ENCODE measurements at regions not wholly inside any gene's neighbourhood (a gene's known extent, or its start where the extent isn't known, plus 50 kb on each side); places are given as distances from the start of the nearest gene placed in this dataset.
"Not testable (repeated sequence)": the region's sequence is repeated elsewhere in the genome, so short reads cannot be mapped to it uniquely, and the experiment has no call there.

DNA sequence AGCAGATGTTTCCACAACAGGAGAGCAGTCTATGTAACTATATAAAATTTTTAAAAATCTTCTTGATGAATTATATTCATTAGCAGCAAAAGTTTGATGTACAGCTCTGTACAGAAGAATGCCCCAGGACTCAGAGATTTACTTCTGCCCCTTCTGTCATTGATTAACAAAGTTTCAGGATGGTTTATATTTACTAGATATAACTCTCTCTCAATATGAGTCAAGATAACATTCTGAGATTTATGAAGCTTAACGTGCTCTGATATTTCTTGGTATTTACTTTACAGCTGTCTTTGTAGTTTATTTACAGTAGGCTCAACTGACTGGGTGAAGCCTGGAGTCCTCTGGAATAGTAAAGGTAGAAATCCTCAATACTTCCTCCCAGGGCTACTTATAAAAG, 93.6 kb upstream of the HNMT start:
- DNase-seq: no peak
- intact Hi-C loops (cut with DNase I, micrococcal nuclease): no loop called here

DNA sequence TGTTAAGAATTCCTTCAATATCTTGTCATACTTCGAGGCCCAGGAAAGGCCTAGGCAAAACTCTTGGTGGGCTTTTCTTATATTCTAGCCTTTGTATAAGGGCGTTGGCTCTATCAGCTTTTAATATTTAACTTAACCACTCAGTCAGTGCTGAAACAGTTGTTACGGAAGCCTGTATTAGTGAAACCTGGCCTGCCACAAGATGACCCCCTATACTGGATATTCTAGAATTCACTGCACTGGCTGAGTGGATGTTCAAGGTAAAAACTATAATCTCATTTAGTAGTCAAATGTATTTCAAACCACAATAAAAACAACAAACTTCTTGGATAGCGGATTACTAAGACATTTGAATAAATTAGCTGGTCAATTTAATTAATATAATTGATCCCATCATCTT, 91.7 kb upstream of the HNMT start:
- no peak for ATAC-seq
- intact Hi-C loops (cut with DNase I, micrococcal nuclease): no loop called here
- DNase-seq: no peak

More for the DNA sequence above, 93.6 kb upstream of the HNMT start:
- no peak for ATAC-seq

DNA sequence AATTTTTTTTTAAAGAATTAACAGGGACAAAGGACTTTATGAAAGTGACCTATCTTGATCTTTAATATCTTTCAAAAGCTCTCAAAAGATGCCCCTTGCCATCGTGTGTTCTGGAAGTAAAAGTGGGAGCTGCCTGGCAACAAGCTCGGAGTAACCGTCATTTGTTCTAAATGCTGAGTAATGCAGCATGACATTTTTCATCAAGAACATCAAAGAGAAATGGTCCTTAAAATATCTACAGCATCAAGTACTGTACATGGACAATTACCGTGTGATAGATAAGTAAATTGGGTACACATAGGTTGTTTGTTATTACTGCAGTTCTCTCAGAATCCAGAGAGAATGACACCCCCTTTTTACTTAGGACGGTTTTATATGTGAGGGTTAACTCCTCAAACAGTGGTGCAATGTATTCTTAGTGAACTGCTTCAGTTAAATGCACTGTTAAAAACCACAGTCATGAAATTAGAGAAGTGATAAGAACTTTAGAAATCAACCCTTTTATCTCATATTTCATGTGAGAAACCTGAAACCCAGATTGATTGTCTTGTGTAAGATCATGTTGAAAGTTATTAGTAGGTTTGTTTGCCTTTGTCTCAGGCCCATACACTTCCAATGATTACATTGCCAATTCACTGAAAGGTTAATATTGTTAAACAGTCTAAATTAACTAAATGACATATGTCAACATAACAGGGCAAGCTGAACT, 90.6 kb upstream of the HNMT start:
- intact Hi-C loops (cut with DNase I, micrococcal nuclease): no loop called here

DNA sequence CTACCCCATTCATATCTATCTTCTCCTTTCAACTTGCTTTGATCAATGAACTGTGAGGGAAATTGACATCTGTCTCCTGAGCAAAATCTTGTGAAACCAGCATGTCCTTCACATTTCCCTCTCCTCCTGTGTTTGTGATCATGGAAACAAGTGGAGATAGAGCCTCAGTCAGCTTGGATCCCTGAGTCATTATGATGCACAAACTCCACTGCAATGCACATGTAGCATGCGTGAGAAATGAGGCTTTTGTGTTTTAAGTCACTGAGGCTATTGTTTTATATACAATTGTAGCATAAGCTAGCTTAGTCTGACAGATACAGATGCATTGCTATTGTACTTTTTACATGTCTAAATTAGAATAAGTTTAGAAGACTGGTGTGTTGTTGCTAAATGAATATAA, 85.2 kb upstream of the HNMT start:
- DNase-seq: no peak
- ATAC-seq: no peak
- intact Hi-C loops (cut with DNase I, micrococcal nuclease): no loop called here

More for the DNA sequence above, 90.6 kb upstream of the HNMT start:
- ATAC-seq (no peak), DNase-seq (no peak)

DNA sequence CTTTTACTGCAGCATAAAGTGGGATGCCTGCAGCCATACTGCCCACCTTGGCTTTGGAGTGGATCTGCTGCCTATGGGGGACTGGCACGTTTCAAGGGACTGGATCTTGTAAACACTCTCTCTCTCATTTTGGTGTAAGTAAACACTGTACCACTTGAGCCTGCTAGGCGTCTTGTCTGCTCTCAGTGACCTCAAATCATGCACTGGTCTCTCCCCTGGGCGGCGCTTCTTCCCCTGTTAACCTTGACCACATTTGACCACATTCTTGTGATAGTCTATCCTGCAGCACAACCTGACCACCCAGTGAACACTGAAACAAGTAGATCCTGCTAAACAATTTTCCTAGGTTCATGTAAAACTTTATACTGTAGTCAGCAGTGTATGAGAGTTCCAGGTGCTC, 82.6 kb upstream of the HNMT start:
- intact Hi-C loops (cut with DNase I, micrococcal nuclease): no loop called here
- no peak for ATAC-seq

DNA sequence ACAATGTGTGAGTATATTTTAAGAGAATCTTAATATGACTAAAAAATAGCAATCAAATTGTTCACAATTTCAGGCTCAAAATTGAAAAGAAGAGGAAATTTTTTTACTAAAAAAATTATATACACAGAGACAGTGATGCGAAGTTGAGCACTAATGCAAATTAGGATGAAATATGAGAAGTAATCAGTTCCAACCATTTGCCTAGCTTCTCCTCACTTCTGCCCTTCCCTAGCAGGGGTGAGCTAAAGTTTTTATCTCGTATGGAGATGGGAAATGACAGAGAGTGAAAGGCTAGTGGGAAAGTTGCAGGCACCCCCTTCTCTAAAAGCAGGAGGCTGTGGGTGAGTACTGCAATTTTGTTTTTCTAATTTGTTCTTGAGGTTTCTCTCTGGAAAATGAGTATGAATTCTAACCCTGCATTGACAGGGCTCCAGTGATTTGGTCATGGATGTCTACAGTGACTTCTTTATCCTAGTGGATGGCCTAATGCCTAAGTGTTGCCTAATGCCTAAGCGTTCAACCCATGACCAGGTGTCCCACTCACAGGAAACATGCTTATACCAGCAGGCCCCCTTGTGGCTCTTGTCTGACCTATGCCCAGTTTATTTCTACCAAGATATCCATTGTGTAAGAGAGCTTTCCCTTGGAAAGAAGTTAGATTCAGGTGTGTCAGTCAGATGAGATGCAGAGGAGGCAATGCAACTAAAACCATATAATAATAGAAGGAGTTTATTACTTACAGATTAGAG, 78.0 kb upstream of the HNMT start:
- DNase-seq (no peak), ATAC-seq (no peak)
- intact Hi-C loops (cut with DNase I, micrococcal nuclease): no loop called here

More for the DNA sequence above, 82.6 kb upstream of the HNMT start:
- no peak for DNase-seq

DNA sequence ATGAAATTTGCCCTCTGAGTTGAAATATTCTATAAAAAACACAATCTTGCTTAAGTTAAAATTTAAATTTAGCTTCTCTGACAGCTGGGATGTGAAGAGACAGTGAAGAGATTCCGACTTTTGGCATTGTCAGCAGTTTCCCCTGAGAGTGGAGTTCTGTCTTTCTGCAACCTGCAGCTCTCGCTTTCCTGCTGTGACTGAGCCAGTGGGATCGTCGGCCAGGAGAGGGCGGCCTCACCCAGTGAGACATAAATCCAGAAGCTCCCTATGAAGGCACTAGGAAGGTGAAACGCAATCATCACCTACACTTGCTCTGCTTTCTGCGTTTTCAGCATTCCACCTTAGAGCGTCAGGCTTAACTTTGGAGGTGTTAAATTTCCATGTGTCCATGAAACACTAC, 75.4 kb upstream of the HNMT start:
- intact Hi-C loops (cut with DNase I, micrococcal nuclease): no loop called here
- DNase-seq: peak; percentile 28 to 67
- ATAC-seq: no peak

DNA sequence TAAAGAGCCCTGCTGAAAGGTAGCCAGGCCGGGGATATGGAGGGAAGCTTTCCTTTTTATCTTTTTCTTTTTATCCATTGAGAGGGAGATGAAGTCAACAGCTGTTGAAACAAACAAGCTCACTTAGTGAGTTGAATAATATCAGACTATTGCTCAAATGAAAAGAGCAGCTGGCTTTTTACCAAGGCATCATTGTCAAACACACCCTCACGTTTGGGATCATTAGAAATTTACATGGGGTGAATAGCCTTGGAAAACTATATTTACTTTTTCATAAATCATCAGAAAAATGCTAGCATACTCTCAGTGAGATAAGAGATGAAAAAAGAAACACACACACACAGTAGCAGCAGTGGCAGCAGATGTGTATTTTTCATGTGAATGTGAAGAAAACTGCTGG, 71.5 kb upstream of the HNMT start:
- intact Hi-C loops (cut with DNase I, micrococcal nuclease): no loop called here
- DNase-seq (no peak), ATAC-seq (no peak)

DNA sequence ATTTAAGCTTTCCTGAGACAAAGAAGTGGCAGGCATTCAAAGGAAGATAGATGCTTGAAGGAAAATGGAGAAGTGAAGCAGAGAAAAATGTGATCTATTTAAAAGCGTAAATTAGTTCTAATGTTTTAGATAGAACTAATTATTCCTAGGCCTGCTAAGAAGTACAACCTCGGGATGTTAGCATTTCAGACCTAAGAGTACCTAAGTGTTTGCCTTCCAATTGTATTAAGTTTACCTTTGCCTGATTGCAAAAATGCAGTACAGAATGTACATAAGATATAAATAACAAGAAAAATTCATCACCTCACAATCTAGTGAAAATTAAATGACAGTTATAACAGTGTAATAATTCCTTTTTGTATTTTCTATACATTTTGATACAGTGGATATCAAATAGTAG, 71.1 kb upstream of the HNMT start:
- intact Hi-C loops (cut with DNase I, micrococcal nuclease): no loop called here
- ATAC-seq (no peak), DNase-seq (no peak)

DNA sequence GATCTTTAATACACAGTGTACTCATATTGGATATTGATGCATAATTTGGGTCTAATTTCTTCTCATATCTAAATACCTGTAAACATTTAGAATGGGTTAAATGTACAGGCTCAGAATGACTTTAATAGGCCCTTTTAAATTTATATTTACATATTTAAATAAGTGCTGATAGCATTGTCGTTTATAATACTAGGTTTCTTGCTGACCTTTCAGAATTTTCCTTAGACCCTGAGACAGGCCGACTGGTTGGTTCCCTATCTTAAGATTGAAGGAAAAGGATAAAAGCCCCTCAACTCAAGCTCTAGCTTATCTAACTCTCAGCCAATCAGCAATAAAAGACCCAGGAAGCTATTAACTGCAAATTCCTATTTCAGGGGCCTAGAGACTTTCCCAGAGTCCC, 67.8 kb upstream of the HNMT start:
- intact Hi-C loops (cut with DNase I, micrococcal nuclease): no loop called here
- ATAC-seq (no peak), DNase-seq (no peak)

DNA sequence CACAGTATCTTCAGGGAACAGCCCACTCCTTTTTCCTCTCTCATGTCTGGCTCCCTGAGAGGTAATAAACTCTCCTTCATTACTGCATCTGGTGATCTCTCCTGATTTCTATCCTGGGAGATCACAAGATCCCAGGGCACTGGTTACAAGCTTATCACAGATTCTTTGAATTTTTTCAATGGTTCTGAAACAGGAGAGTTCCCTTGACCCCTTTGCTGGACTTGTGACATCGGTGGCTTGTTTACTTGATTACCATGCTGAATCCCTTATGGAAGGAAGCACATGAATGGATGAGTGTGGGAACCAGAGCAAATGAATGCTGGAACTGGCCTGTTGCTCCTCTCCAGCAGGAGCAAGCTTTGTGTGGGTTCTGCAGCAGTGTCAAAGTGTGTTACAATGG, 67.2 kb upstream of the HNMT start:
- intact Hi-C loops (cut with DNase I, micrococcal nuclease): no loop called here
- DNase-seq: no peak
- no peak for ATAC-seq

DNA sequence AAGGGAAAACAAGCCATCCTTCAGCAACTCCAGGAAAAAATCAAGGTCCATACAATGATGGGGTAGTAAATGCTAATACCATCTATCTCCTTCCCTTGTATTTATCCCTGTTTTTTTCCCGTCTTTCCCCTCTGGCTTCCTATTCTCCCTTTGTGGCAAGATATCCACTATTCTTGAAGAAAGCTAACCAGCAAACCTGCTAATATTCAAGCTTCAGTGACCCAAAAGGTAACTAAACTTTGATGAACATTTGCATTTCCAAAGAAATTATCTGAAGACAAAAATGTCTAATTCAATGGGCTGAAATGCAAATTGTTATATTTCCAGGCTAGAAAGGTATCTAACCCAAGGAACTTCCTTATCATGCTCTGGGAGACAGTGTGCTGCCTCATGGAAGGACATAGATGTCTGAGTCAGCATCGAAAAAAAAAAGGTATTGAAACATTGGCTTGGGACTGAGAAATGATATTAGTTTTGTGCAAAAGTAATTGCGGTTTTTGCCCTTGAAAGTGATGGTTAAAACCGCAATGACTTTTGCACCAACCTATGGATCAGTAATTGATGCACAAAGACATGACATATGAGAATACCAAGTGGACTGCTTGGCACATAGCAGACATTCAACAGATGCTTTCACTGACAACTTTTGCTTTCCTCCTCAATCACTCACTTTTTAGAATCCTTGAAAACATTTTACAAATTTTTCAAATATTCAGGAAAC, 63.7 kb upstream of the HNMT start:
- intact Hi-C loops (cut with DNase I, micrococcal nuclease): no loop called here
- DNase-seq (no peak), ATAC-seq (no peak)

DNA sequence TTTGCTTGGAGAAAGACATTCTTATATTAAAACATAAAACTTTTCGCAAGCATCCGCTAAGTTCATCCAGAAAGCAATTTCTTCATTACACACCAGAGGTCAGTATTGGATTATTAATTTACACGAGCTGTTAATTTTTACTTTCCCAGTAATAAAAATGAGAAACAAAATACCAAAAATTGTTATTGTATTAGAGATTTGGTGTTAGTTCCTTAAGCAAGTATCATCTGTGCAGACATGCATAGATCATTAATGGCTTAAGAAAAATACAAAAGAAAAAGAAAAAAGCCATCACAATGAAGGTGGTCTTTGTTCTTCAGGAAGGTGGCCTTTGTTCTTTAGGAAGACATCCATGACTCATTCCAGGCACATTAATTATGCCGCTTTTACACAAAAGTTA, 53.6 kb upstream of the HNMT start:
- intact Hi-C loops (cut with DNase I, micrococcal nuclease): loop anchor here in 1 of 2 donors (10.0 kb wide), 2 partner anchors 174 to 874 kb away; partner anchors contain the start of gene NXPH2
- no peak for DNase-seq

DNA sequence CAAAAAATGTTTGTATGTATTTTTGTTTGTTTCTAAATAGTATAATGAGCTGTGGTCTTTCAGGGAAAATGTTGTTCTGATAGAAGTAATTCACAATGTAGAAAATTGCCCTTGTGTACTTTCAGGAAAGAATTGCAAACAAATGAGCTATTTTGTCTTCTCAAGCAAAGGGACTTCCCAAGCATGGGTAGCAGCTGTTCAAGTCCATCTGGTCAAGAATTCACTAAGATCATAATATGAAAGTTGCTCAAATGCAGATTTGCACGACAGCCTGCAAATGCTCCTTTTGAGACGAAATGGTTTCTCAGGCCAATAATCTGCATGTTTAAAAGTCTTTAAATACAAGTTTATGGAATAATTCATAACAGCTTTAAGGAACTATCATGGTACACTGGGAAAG, 51.9 kb upstream of the HNMT start:
- intact Hi-C loops (cut with DNase I, micrococcal nuclease): loop anchor here in 1 of 2 donors (10.0 kb wide), 2 partner anchors 172 to 872 kb away; partner anchors contain the start of gene NXPH2
- ATAC-seq (no peak), DNase-seq (no peak)

More for the DNA sequence above, 53.6 kb upstream of the HNMT start:
- ATAC-seq: peak; percentile 37

DNA sequence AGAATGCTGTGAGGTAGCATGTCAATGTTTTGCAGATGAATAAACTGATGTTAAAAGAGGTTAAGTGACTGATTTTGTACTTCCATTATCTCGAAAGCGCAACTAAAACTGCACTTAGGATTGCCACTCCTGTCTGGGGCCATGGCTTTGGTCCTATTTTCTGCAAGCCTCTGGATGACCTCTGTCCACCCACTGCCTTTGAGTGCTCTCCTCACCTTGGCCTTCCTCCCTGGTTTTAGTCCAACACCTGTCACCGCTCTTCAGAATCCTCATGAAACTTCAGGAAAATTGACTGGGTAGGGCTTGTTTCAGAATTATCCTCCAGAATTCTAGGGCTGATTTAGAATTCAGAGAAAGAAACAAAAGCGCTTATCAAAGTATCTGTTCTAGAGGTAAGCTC, 51.1 kb upstream of the HNMT start:
- intact Hi-C loops (cut with DNase I, micrococcal nuclease): loop anchor here in 1 of 2 donors (10.0 kb wide), 2 partner anchors 172 to 872 kb away; partner anchors contain the start of gene NXPH2
- no peak for DNase-seq
- no peak for ATAC-seq

DNA sequence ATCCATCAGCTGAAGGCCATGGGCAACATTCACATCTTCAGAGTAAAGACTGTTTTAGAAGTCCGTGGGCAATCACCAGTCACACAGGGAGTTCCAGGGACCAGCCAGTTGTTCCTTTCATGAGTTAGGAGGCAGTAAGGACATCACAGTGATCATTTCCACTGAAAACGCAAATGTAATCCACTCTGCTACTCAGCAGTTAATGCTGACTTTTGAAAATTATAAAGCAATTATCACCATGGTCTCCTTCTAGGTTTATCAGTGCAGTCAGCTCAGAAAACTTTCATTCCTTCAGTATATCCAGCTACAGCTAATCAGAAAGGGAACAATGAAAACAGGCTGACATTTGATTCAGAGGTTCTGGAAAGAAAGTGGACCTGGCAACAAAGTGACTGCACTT, 50.6 kb upstream of the HNMT start:
- ATAC-seq: not testable (repeated sequence)
- intact Hi-C loops (cut with DNase I, micrococcal nuclease): loop anchor here in 1 of 2 donors (10.0 kb wide), 2 partner anchors 171 to 871 kb away; partner anchors contain the start of gene NXPH2

More for the DNA sequence above, 50.6 kb upstream of the HNMT start:
- DNase-seq: not testable (repeated sequence)
